A673 (cell line): ENCODE measurements at regions not wholly inside any gene's neighbourhood (a gene's known extent, or its start where the extent isn't known, plus 50 kb on each side); places are given as distances from the start of the nearest gene placed in this dataset.

Experiments used
- BruUV-seq: library from RNA; stranded (reverse); fragments of 400-500 nt; replicated peaks from 2 replicates; lab custom pipeline; 2021; lab: Mats Ljungman, UMichigan
- CTCF ChIA-PET: fragments of 300-600 bp; sonication (Branson Sonifier 250); formaldehyde crosslinking; loops from one replicate; lab custom pipeline; 2022; ENCODE audit warnings: antibody characterized with exemption; lab: Charles Lee
- POLR2A ChIA-PET: fragments of 300-600 bp; sonication (Branson Sonifier 250); formaldehyde crosslinking; loops from one replicate; lab custom pipeline; 2022; ENCODE audit warnings: antibody characterized with exemption; ENCODE audit not compliant: low non-redundant PET; lab: Charles Lee
- DNase-seq: peaks from one replicate; pipeline ENCODE4 v3.0.0-alpha.2; 2015; ENCODE audit warnings: low spot score
- H3K27ac ChIP-seq: fragments of 200-600 bp; sonication (generic); 2 replicates; pipeline ENCODE4 v1.5.1; 2016; ENCODE audit warnings: mixed run types, low read depth, mild to moderate bottlenecking, mixed read lengths, antibody characterized with exemption, low read length; ENCODE audit not compliant: poor library complexity, severe bottlenecking
- H3K27me3 ChIP-seq: fragments of 200-600 bp; sonication (generic); replicated peaks from 2 replicates; pipeline ENCODE4 v1.6.1; 2017; ENCODE audit warnings: mixed run types, low read depth, mild to moderate bottlenecking, mixed read lengths, antibody characterized with exemption, low read length; ENCODE audit not compliant: insufficient read depth, poor library complexity
- H3K36me3 ChIP-seq: fragments of 200-600 bp; sonication (generic); 2 replicates; pipeline ENCODE4 v1.6.1; 2016; ENCODE audit warnings: mixed run types, mild to moderate bottlenecking, mixed read lengths, antibody characterized with exemption, low read length; ENCODE audit not compliant: insufficient read depth, poor library complexity, severe bottlenecking
- H3K4me1 ChIP-seq: fragments of 200-600 bp; sonication (generic); 2 replicates; pipeline ENCODE4 v1.6.1; 2017; ENCODE audit warnings: mixed run types, mild to moderate bottlenecking, mixed read lengths, antibody characterized with exemption, low read length; ENCODE audit not compliant: insufficient read depth, poor library complexity, severe bottlenecking
- H3K4me3 ChIP-seq: fragments of 200-600 bp; sonication (generic); 2 replicates; pipeline ENCODE4 v1.5.1; 2016; ENCODE audit warnings: low read depth, mixed run types, mild to moderate bottlenecking, mixed read lengths, low read length; ENCODE audit not compliant: poor library complexity, severe bottlenecking
- H3K9me3 ChIP-seq: fragments of 200-600 bp; sonication (generic); 2 replicates; pipeline ENCODE4 v1.6.1; 2016; ENCODE audit warnings: mixed run types, low read depth, mild to moderate bottlenecking, mixed read lengths, antibody characterized with exemption, low read length; ENCODE audit not compliant: poor library complexity, severe bottlenecking
- EZH2 ChIP-seq: fragments of 200-600 bp; sonication (generic); IDR thresholded peaks from 2 replicates; pipeline ENCODE4 v1.6.1; 2017; ENCODE audit warnings: borderline replicate concordance, low read depth, mild to moderate bottlenecking, mixed read lengths, antibody characterized with exemption, low read length; ENCODE audit not compliant: poor library complexity, severe bottlenecking
- intact Hi-C: fragments of 100-400 bp; cut with micrococcal nuclease; formaldehyde crosslinking; loops from one replicate; pipeline ENCODE4 v1.10.0; 2022; ENCODE audit not compliant: unreplicated experiment
- TF ChIP-seq, protein P1 (sequence below): fragments of 300-800, 200-600 bp; sonication (generic); conservative IDR thresholded peaks from 2 replicates; pipeline ENCODE4 v1.5.1; 2017; ENCODE audit warnings: low read depth, mild to moderate bottlenecking, antibody characterized with exemption, low read length, moderate library complexity, mixed read lengths

- intact Hi-C loops: no loop called here
- ChIA-PET CTCF (no interaction called here), POLR2A (no interaction called here)
- Histone ChIP-seq H3K4me3 (no peak overlapping the region), H3K9me3 (no peaks in the 10 kb centered on the region), H3K27ac (no peak overlapping the region), H3K36me3 (no peaks in the 10 kb centered on the region), H3K4me1 (no peaks in the 10 kb centered on the region), H3K27me3 (no peaks in the 10 kb centered on the region)
- no TSS peak for BruUV-seq
- no peak for TF ChIP-seq EZH2
- TF ChIP-seq, protein P1, sequence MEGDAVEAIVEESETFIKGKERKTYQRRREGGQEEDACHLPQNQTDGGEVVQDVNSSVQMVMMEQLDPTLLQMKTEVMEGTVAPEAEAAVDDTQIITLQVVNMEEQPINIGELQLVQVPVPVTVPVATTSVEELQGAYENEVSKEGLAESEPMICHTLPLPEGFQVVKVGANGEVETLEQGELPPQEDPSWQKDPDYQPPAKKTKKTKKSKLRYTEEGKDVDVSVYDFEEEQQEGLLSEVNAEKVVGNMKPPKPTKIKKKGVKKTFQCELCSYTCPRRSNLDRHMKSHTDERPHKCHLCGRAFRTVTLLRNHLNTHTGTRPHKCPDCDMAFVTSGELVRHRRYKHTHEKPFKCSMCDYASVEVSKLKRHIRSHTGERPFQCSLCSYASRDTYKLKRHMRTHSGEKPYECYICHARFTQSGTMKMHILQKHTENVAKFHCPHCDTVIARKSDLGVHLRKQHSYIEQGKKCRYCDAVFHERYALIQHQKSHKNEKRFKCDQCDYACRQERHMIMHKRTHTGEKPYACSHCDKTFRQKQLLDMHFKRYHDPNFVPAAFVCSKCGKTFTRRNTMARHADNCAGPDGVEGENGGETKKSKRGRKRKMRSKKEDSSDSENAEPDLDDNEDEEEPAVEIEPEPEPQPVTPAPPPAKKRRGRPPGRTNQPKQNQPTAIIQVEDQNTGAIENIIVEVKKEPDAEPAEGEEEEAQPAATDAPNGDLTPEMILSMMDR: no peak
- DNase-seq: no peak
These were observed 136.5 kb upstream of the GALNTL6 start for GRCh38 chr4:171676555-171677215.

- DNase-seq: no peak
- ChIA-PET POLR2A (no interaction called here), CTCF (no interaction called here)
- Histone ChIP-seq H3K4me1 (no peaks in the 10 kb centered on the region), H3K36me3 (no peaks in the 10 kb centered on the region), H3K27ac (no peak overlapping the region), H3K9me3 (no peaks in the 10 kb centered on the region), H3K4me3 (no peak overlapping the region), H3K27me3 (no peaks in the 10 kb centered on the region)
- BruUV-seq: no TSS peak
- TF ChIP-seq, protein P1: no peak
- no peak for TF ChIP-seq EZH2
- intact Hi-C loops: no loop called here
These were observed 138.4 kb upstream of the GALNTL6 start for GRCh38 chr4:171674781-171675180.

DNA sequence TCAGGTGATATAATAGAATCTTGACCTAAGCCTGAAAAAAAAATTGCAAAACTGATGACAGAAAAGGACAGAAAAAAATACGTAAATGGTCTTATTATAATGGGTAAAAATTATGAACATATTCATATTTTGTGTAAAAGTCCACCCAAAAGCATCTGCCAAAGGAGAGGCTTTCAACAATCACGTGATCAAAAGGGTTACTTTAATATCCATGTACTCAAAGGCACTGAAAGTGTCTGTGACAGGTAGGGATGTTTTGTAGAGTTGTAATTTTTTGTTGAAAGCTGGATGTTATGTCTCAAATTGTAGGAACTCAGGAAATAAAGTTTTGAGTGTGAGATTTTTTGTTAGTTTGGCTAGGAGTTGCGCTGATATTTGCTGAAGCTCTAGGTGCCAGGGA lies 144.8 kb upstream of the GALNTL6 start:
- Histone ChIP-seq H3K4me1 (no peaks in the 10 kb centered on the region), H3K36me3 (no peaks in the 10 kb centered on the region), H3K27me3 (no peaks in the 10 kb centered on the region), H3K4me3 (no peak overlapping the region), H3K9me3 (no peaks in the 10 kb centered on the region), H3K27ac (no peak overlapping the region)
- CTCF ChIA-PET: no interaction called here
- intact Hi-C loops: no loop called here
- no peak for TF ChIP-seq EZH2
- TF ChIP-seq, protein P1: no peak
- DNase-seq: no peak
- POLR2A ChIA-PET: no interaction called here
- BruUV-seq: no TSS peak
